H4 (cell line): ENCODE measurements at regions not wholly inside any gene's neighbourhood (a gene's known extent, or its start where the extent isn't known, plus 50 kb on each side); places are given as distances from the start of the nearest gene placed in this dataset.
"Not testable (repeated sequence)": the region's sequence is repeated elsewhere in the genome, so short reads cannot be mapped to it uniquely, and the experiment has no call there.

Experiments used
- DNase-seq: peaks from one replicate; pipeline ENCODE4 v3.0.0-alpha.2; 2015; ENCODE audit warnings: low spot score

GRCh38 chr2:37570773-37571586 is 100.5 kb downstream of the CDC42EP3 start:
- DNase-seq: no peak

- no peak for DNase-seq
These were observed 99.8 kb downstream of the CDC42EP3 start for GRCh38 chr2:37571587-37572136.

- no peak for DNase-seq
These were observed 97.7 kb downstream of the CDC42EP3 start for GRCh38 chr2:37573451-37574388.

- no peak for DNase-seq
These were observed 95.7 kb downstream of the CDC42EP3 start for GRCh38 chr2:37575780-37576179.

GRCh38 chr2:37576194-37576593 is 95.2 kb downstream of the CDC42EP3 start:
- not testable (repeated sequence) for DNase-seq

GRCh38 chr2:37576831-37577230 is 94.6 kb downstream of the CDC42EP3 start:
- no peak for DNase-seq

GRCh38 chr2:37579192-37579713 is 92.2 kb downstream of the CDC42EP3 start:
- no peak for DNase-seq

- not testable (repeated sequence) for DNase-seq
These were observed 91.5 kb downstream of the CDC42EP3 start for GRCh38 chr2:37579949-37580348.

- DNase-seq: no peak
These were observed 90.0 kb downstream of the CDC42EP3 start for GRCh38 chr2:37581433-37581832.

- DNase-seq: no peak
These were observed 88.8 kb downstream of the CDC42EP3 start for GRCh38 chr2:37582481-37583220.

- DNase-seq: no peak
These were observed 88.0 kb downstream of the CDC42EP3 start for GRCh38 chr2:37583402-37583801.

- DNase-seq: no peak
These were observed 87.6 kb downstream of the CDC42EP3 start for GRCh38 chr2:37583867-37584266.

- DNase-seq: peak; percentile 17
These were observed 86.0 kb downstream of the CDC42EP3 start for GRCh38 chr2:37585295-37585908.

- DNase-seq: no peak
These were observed 85.3 kb downstream of the CDC42EP3 start for GRCh38 chr2:37585982-37586621.

- no peak for DNase-seq
These were observed 84.7 kb downstream of the CDC42EP3 start for GRCh38 chr2:37586663-37587317.

GRCh38 chr2:37587817-37588216 is 83.6 kb downstream of the CDC42EP3 start:
- DNase-seq: no peak

- DNase-seq: no peak
These were observed 83.1 kb downstream of the CDC42EP3 start for GRCh38 chr2:37588316-37588777.

- DNase-seq: no peak
These were observed 82.1 kb downstream of the CDC42EP3 start for GRCh38 chr2:37589298-37589697.

- peak; percentile 5 for DNase-seq
These were observed 81.3 kb downstream of the CDC42EP3 start for GRCh38 chr2:37590119-37590571.
